ENCODE measurements at regions not wholly inside any gene's neighbourhood (a gene's known extent, or its start where the extent isn't known, plus 50 kb on each side); places are given as distances from the start of the nearest gene placed in this dataset.

DNA sequence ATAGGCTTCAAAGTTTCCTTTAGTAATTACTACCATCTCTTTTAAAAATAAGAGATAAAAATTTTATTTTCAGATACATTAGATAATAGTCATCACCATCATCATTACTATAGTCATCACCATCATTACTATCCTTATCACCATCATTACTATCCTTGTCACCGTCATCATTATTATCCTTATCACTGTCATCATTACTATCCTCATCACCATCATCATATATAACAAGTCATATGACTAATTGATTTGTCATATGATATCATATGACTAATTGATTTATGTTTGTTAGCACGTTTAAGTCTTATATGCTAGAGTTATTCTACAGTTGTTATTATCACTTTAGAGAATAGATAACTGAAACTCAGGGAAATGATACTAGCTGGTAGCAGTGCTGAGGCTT lies 382.1 kb upstream of the CDH18 start:
- Histone ChIP-seq H3K4me1 (ENCODE audit: insufficient read depth, poor library complexity, severe bottlenecking) (no peaks in the 10 kb centered on the region), H3K27ac (ENCODE audit: poor library complexity, severe bottlenecking) (no peak overlapping the region), H3K27me3 (ENCODE audit: insufficient read depth, poor library complexity, severe bottlenecking) (no peaks in the 10 kb centered on the region), H3K36me3 (ENCODE audit: low read depth) (no peaks in the 10 kb centered on the region), H3K9me3 (ENCODE audit: severe bottlenecking) (no peaks in the 10 kb centered on the region), H3K4me3 (ENCODE audit: severe bottlenecking) (no peak overlapping the region)
- TF ChIP-seq, protein P1, sequence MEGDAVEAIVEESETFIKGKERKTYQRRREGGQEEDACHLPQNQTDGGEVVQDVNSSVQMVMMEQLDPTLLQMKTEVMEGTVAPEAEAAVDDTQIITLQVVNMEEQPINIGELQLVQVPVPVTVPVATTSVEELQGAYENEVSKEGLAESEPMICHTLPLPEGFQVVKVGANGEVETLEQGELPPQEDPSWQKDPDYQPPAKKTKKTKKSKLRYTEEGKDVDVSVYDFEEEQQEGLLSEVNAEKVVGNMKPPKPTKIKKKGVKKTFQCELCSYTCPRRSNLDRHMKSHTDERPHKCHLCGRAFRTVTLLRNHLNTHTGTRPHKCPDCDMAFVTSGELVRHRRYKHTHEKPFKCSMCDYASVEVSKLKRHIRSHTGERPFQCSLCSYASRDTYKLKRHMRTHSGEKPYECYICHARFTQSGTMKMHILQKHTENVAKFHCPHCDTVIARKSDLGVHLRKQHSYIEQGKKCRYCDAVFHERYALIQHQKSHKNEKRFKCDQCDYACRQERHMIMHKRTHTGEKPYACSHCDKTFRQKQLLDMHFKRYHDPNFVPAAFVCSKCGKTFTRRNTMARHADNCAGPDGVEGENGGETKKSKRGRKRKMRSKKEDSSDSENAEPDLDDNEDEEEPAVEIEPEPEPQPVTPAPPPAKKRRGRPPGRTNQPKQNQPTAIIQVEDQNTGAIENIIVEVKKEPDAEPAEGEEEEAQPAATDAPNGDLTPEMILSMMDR (IDR thresholded peaks at IDR 0.05; ENCODE audit: poor library complexity, severe bottlenecking): no peak
- ATAC-seq (ENCODE audit: low read depth) (no peak), DNase-seq (ENCODE audit: low spot score) (no peak)

DNA sequence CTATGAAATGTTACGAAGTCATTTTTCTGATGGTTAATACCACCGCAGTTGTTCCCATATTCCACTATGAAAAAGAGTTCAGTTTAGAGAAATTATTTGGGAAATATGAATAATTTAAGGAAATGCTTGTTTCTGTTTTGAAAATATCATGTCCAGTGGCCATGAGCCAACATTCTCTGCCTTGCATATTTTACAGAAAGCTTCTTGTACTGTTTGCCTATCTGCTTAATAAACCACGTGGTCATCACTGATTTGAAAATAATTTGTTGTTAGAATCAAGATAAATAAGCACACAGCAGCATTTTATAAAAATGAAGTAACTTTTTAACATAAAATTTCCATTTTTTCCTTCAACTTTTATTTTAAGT lies 381.5 kb upstream of the CDH18 start:
- no peaks in the 10 kb centered on the region for H3K4me1 ChIP-seq (ENCODE audit: insufficient read depth, poor library complexity, severe bottlenecking)
- H3K36me3 ChIP-seq (ENCODE audit: low read depth): no peaks in the 10 kb centered on the region
- no peaks in the 10 kb centered on the region for H3K9me3 ChIP-seq (ENCODE audit: severe bottlenecking)
- no peak overlapping the region for H3K4me3 ChIP-seq (ENCODE audit: severe bottlenecking)
- DNase-seq (ENCODE audit: low spot score) (no peak), ATAC-seq (ENCODE audit: low read depth) (no peak)
- no peak overlapping the region for H3K27ac ChIP-seq (ENCODE audit: poor library complexity, severe bottlenecking)
- no peaks in the 10 kb centered on the region for H3K27me3 ChIP-seq (ENCODE audit: insufficient read depth, poor library complexity, severe bottlenecking)
- TF ChIP-seq, protein P1 (IDR thresholded peaks at IDR 0.05; ENCODE audit: poor library complexity, severe bottlenecking): no peak

DNA sequence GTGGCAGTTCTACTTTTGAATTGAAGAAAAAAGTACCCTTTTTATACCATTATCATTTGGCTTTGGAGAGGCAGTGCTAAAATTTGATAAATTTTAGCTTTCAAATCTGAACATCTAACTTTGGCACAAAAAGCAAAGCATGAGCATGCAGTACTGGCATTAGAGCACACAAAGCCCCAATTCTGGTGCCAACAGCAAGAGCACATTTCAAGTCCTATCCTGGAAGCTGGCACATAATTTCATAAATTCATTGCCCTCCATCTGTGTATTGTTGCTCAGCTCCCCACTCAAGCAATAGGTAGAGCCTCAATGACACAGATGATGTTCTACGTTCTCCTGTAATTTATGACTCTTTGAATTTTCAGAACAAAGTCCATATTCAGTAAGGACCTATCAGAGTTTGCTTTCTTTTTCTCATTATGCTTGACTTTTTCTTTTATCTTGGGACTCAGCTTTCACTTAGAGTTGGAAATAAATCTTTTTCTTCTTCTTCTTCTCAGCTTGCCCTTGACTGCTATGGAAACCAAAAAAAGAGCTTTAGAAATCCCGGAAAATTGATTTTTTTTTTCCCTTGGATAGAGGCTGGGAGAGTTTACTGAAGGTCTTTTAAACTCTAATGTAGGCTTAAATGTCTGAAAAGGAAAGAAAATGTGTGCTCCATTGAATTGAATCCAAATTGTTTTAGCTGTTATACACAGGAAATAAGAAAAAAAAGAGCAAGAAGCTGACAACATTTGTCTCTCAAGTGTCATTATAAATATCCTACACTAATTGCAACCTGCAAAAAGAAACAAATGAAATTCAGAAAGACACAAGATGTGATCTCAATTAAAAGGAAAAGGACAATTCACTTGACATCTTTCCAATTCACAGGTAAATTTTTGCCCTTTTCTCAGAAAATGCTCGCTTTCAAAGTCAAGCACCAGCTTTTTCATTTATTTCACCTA lies 380.8 kb upstream of the CDH18 start:
- no peaks in the 10 kb centered on the region for H3K36me3 ChIP-seq (ENCODE audit: low read depth)
- H3K27ac ChIP-seq (ENCODE audit: poor library complexity, severe bottlenecking): no peak overlapping the region
- no peaks in the 10 kb centered on the region for H3K27me3 ChIP-seq (ENCODE audit: insufficient read depth, poor library complexity, severe bottlenecking)
- no peak for ATAC-seq (ENCODE audit: low read depth)
- TF ChIP-seq, protein P1 (IDR thresholded peaks at IDR 0.05; ENCODE audit: poor library complexity, severe bottlenecking): no peak
- no peak for DNase-seq (ENCODE audit: low spot score)
- H3K4me3 ChIP-seq (ENCODE audit: severe bottlenecking): no peak overlapping the region
- no peaks in the 10 kb centered on the region for H3K4me1 ChIP-seq (ENCODE audit: insufficient read depth, poor library complexity, severe bottlenecking)
- H3K9me3 ChIP-seq (ENCODE audit: severe bottlenecking): no peaks in the 10 kb centered on the region

DNA sequence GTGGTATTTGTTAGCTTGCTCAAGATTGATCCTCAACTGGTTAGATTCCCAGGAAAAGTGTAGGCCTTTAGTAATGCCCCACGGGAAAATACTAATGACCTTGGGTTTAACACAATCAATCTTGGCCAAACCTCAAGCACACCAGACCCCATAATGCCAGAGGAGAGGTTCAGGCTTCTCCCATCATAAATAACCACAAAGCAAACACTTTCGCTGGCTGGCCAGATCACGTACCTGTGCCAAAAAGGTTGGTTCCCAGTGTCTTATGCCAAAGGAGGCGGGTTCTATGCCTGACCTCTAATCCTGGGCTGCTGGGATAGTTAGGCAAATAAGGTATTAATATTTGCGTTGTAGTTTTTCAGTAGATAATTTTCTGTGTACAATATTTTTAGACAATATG lies 379.2 kb upstream of the CDH18 start:
- ATAC-seq (ENCODE audit: low read depth): no peak
- Histone ChIP-seq H3K4me3 (ENCODE audit: severe bottlenecking) (no peak overlapping the region), H3K27me3 (ENCODE audit: insufficient read depth, poor library complexity, severe bottlenecking) (no peaks in the 10 kb centered on the region), H3K36me3 (ENCODE audit: low read depth) (no peaks in the 10 kb centered on the region), H3K9me3 (ENCODE audit: severe bottlenecking) (no peaks in the 10 kb centered on the region), H3K27ac (ENCODE audit: poor library complexity, severe bottlenecking) (no peak overlapping the region), H3K4me1 (ENCODE audit: insufficient read depth, poor library complexity, severe bottlenecking) (no peaks in the 10 kb centered on the region)
- DNase-seq (ENCODE audit: low spot score): no peak
- TF ChIP-seq, protein P1 (IDR thresholded peaks at IDR 0.05; ENCODE audit: poor library complexity, severe bottlenecking): no peak

DNA sequence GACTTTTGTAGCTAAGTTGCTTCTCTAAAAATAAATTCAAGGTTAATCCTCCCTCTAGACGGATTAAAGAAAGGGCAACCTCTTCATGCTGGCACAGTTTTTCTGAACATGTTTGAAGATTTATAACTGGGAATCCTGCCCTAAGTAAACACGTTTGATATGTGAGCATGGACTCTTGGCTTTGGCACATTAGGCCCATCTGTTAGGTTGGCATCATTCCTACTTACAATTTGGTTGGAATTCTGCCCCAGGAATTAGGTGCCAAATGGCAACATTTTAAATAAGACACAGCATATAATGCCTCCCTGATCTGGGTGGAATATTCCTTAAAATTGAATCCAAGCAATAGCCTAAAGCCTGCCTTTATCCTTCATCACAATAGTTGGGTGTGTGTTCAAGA lies 372.3 kb upstream of the CDH18 start:
- no peaks in the 10 kb centered on the region; the same call in 1 of the 2 replicates for H3K36me3 ChIP-seq (ENCODE audit: low read depth)
- no peaks in the 10 kb centered on the region for H3K4me1 ChIP-seq (ENCODE audit: insufficient read depth, poor library complexity, severe bottlenecking)
- peaks cover 2% of the 10 kb centered on the region for H3K9me3 ChIP-seq (ENCODE audit: severe bottlenecking)
- no peak overlapping the region for H3K4me3 ChIP-seq (ENCODE audit: severe bottlenecking)
- ATAC-seq (ENCODE audit: low read depth): no peak
- H3K27me3 ChIP-seq (ENCODE audit: insufficient read depth, poor library complexity, severe bottlenecking): no peaks in the 10 kb centered on the region
- H3K27ac ChIP-seq (ENCODE audit: poor library complexity, severe bottlenecking): no peak overlapping the region
- DNase-seq (ENCODE audit: low spot score): no peak
- TF ChIP-seq, protein P1 (IDR thresholded peaks at IDR 0.05; ENCODE audit: poor library complexity, severe bottlenecking): no peak
